Transverse colon (tissue), 4 donors: ENCODE measurements at regions not wholly inside any gene's neighbourhood (a gene's known extent, or its start where the extent isn't known, plus 50 kb on each side); places are given as distances from the start of the nearest gene placed in this dataset.
A peak's percentile ranks its signal among the peaks of the same experiment; 100 is the strongest.
"Not testable (repeated sequence)": the region's sequence is repeated elsewhere in the genome, so short reads cannot be mapped to it uniquely, and the experiment has no call there.

Experiments used
- DNase-seq: peaks from one replicate; pipeline ENCODE4 v3.0.0-alpha.2; 2019
- H3K27ac ChIP-seq, 4 donors: fragments of 200-600 bp; sonication (generic); 2 replicates each; pipeline ENCODE4 v1.5.1; 2016 to 2018; ENCODE audit warnings: inconsistent platforms in 4 of 4
- H3K27me3 ChIP-seq: fragments of 200-600 bp; sonication (generic); 2 replicates; pipeline ENCODE4 v1.5.1; 2017; ENCODE audit warnings: inconsistent platforms
- H3K36me3 ChIP-seq, 4 donors: fragments of 200-600 bp; sonication (generic); 2 replicates each; pipeline ENCODE4 v1.5.1; 2017 to 2019; ENCODE audit warnings: inconsistent platforms in 4 of 4
- H3K4me1 ChIP-seq, 4 donors: fragments of 200-600 bp; sonication (generic); 2 replicates each; pipeline ENCODE4 v1.5.1; 2017 to 2020; ENCODE audit warnings: inconsistent platforms in 4 of 4
- H3K4me3 ChIP-seq, 4 donors: fragments of 200-600 bp; sonication (generic); 1 replicate in 1 of 4; 2 replicates in 3 of 4; pipeline versions ENCODE4 v1.5.1 to v1.6.1; 2017 to 2019; ENCODE audit warnings: inconsistent platforms in 4 of 4
- H3K9me3 ChIP-seq, 2 donors: fragments of 200-600 bp; sonication (generic); 2 replicates each; pipeline ENCODE4 v1.5.1; 2017 to 2019; ENCODE audit warnings: inconsistent platforms in 2 of 2
- EP300 ChIP-seq: sonication (generic); formaldehyde crosslinking; IDR thresholded peaks from one replicate; pipeline ENCODE4 v1.6.1; 2017; ENCODE audit warnings: antibody characterized with exemption, low read depth
- POLR2A ChIP-seq: fragments of 450-650 bp; IDR thresholded peaks from one replicate; pipeline ENCODE4 v1.6.1; 2016; ENCODE audit warnings: antibody characterized with exemption, mild to moderate bottlenecking, moderate library complexity
- POLR2AphosphoS5 ChIP-seq, 3 donors: sonication (generic); formaldehyde crosslinking; IDR thresholded peaks; one replicate each; pipeline ENCODE4 v1.6.1; 2016; ENCODE audit warnings: antibody characterized with exemption in 3 of 3
- WGBS, 2 donors: methylation state at CpG; one replicate each; pipeline ENCODE4 v1.1.5; 2018; ENCODE audit warnings: low coverage in 1 of 2; 5-methylcytosine and 5-hydroxymethylcytosine counted together
- in situ Hi-C, 4 donors: fragments of 200-750 bp; cut with MboI; loops; one replicate each; pipeline versions ENCODE4 v1.15.0 to v1.15.1; 2017; ENCODE audit warnings: low sequenced_read_pairs in 3 of 4, low pct_ligation_motif_present in 1 of 4, low pct_unique_long_range_greater_than_20kb in 1 of 4
- intact Hi-C: fragments of 100-400 bp; cut with DNase I; formaldehyde crosslinking; loops from one replicate; pipeline ENCODE4 v1.15.1; 2023; ENCODE audit warnings: low total_unique reads
- small RNA-seq, 4 donors: library from RNA; depleted of rRNA; stranded (forward); fragments of <200 nt; gene quantifications; one replicate each; pipeline ENCODE3, GENCODE V24; 2016
- TF ChIP-seq, protein P1 (sequence below), 5 experiments: fragments of 200-600 bp in 3 of 5; fragments of 450-650 bp in 2 of 5; sonication (generic) in 3 of 5; IDR thresholded peaks; 1 replicate in 2 of 5; 2 replicates in 3 of 5; pipeline ENCODE4 v1.5.1; 2016 to 2017; ENCODE audit warnings: antibody characterized with exemption in 5 of 5, inconsistent platforms in 3 of 5, mild to moderate bottlenecking in 2 of 5, moderate library complexity in 1 of 5

DNA sequence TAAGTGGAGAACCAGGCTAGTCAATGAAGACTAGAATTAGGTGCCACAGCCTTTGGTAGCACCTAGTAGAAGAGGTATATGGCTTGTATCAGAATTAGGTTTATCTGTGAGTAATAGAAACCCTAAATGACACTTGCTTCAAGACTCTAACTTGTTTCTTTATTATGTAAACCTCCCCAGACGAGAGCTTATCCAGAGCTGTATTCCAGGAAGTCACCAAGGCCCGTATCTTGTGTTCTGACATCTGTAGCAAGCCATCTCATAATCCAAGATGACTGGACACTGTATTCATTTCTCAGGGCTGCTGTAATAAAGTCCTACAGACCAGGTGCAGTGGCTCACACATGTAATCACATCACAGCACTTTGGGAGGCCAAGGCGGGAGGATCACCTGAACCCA, 56.7 kb upstream of the PPP1R12A start:
- H3K4me3 ChIP-seq = no peak overlapping the region
- TF ChIP-seq POLR2AphosphoS5 (IDR thresholded peaks at IDR 0.05) = peak in 1 of 3 donors; percentile 34
- TF ChIP-seq POLR2A = no peak
- TF ChIP-seq EP300 = no peak
- TF ChIP-seq, protein P1, sequence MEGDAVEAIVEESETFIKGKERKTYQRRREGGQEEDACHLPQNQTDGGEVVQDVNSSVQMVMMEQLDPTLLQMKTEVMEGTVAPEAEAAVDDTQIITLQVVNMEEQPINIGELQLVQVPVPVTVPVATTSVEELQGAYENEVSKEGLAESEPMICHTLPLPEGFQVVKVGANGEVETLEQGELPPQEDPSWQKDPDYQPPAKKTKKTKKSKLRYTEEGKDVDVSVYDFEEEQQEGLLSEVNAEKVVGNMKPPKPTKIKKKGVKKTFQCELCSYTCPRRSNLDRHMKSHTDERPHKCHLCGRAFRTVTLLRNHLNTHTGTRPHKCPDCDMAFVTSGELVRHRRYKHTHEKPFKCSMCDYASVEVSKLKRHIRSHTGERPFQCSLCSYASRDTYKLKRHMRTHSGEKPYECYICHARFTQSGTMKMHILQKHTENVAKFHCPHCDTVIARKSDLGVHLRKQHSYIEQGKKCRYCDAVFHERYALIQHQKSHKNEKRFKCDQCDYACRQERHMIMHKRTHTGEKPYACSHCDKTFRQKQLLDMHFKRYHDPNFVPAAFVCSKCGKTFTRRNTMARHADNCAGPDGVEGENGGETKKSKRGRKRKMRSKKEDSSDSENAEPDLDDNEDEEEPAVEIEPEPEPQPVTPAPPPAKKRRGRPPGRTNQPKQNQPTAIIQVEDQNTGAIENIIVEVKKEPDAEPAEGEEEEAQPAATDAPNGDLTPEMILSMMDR (IDR thresholded peaks at IDR 0.05) = no peak
- H3K36me3 ChIP-seq = no peaks in the 10 kb centered on the region
- peak overlapping the region in 2 of 4 donors; percentile 10 to 23 for H3K27ac ChIP-seq
- 69% methylated on average over 3 of the region's 3 CpGs; no CpG with 5 or more reads in 1 of the 2 donors for WGBS, 2 donors
- intact Hi-C loops = no loop called here
- H3K4me1 ChIP-seq = no peaks in the 10 kb centered on the region
- H3K9me3 ChIP-seq = no peaks in the 10 kb centered on the region
- no peak for DNase-seq
- H3K27me3 ChIP-seq = no peaks in the 10 kb centered on the region
- in situ Hi-C loops = no loop called here

DNA sequence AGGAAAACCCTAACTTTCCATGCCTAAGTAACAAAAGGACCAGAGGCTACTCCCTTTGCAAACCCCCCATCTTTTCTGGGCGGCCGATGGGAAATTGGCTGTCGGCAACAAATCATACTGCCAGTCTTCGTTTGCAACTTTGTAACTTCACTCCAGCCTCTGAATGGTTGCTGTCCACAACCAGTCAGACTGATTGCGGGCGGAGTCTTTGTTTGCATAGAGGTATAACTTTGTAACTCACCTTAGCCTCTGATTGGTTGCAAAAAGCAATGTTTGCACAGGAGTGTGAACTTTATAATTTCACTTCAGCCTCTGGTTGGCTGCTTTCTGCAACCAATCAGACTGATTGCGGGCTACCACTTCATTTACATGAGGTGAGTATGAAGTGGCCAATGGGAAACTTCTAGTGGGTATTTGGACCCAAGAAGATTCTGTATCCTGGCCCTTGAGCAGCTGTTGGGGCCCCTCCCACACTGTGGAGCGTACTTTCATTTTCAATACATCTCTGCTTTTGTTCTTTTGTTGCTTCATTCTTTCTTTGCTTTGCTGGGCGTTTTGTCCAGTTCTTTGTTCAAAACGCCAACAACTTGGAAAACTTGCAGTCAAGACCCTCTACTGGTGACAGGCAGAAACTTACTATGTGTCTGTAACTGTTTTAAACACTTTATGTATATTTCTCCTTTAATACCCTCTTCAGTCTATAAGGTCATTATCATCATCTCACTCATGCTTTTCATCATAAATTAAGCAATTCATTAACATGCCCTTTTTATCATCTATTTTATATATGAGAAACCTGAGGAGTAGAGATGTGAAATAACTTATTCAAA, 55.8 kb upstream of the PPP1R12A start:
- H3K4me3 ChIP-seq = not testable (repeated sequence)

DNA sequence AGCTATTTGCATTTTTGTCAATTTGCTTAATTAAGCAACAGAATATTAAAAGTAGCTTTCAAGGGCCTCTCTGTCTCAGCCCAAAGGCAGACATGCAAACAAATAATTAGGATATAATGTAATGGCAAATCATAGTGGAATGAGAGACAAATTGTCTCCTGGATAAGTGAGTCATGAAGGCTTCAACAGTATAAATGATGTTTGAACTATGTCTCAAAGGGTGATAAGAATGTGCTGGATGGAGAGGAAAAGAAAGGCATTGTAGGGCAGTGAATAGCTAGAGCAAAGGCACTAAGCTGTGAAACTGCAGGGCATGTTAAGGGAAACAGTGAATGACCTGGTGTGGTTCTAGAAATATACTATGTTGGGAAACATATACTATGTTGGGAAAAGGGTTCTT, 53.5 kb upstream of the PPP1R12A start:
- H3K36me3 ChIP-seq = no peaks in the 10 kb centered on the region
- no peak overlapping the region for H3K4me3 ChIP-seq
- intact Hi-C loops = no loop called here
- no peak for DNase-seq
- no peaks in the 10 kb centered on the region for H3K9me3 ChIP-seq
- H3K27me3 ChIP-seq = no peaks in the 10 kb centered on the region
- in situ Hi-C loops = no loop called here
- H3K4me1 ChIP-seq = no peaks in the 10 kb centered on the region
- H3K27ac ChIP-seq = no peak overlapping the region
- TF ChIP-seq, protein P1 (IDR thresholded peaks at IDR 0.05) = no peak
- TF ChIP-seq EP300 (no peak), POLR2AphosphoS5 (IDR thresholded peaks at IDR 0.05) (no peak), POLR2A (no peak)

More for the DNA sequence above, 55.8 kb upstream of the PPP1R12A start:
- in situ Hi-C loops, H3K27me3 ChIP-seq, H3K9me3 ChIP-seq, H3K36me3 ChIP-seq, H3K27ac ChIP-seq, intact Hi-C loops, H3K4me1 ChIP-seq, DNase-seq: not testable (repeated sequence)
- 74 to 86% methylated on average over 5 to 10 of the region's 10 CpGs for WGBS, 2 donors

DNA sequence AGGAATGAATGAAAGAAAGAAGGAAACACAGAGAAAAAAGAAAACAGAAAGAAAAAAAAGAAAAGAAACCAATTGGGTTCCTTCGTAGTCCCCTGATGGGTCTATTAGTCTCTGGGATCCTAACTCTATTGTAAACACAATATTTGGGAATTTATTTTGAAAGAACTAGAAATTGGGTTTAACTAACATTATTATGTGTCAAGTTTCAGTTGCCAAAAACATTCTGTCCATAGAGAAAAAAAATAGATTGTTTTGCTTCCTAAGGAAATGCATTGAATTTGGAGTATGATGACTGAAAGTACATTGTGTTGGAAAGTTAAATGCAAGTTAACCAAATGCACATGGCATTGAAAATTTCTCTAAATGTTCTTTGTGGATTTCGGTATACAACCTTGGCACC, 52.8 kb upstream of the PPP1R12A start:
- Histone ChIP-seq H3K36me3 (no peaks in the 10 kb centered on the region), H3K9me3 (no peaks in the 10 kb centered on the region), H3K27ac (no peak overlapping the region), H3K4me1 (no peaks in the 10 kb centered on the region), H3K27me3 (no peaks in the 10 kb centered on the region), H3K4me3 (no peak overlapping the region)
- intact Hi-C loops = no loop called here
- in situ Hi-C loops = no loop called here
- WGBS, 2 donors = 80 to 91% methylated on average over 2 of the region's 2 CpGs
- no peak for DNase-seq
- TF ChIP-seq POLR2A (no peak), POLR2AphosphoS5 (IDR thresholded peaks at IDR 0.05) (no peak), EP300 (no peak)
- TF ChIP-seq, protein P1 (IDR thresholded peaks at IDR 0.05) = no peak

Small RNA genes in the stretch of these regions (small RNA-seq; reads per million reads assigned to genes)
- gene SNRPGP20 = 0 reads per million in 4 donors
